Endothelial cell of umbilical vein (primary cell): ENCODE measurements at regions not wholly inside any gene's neighbourhood (a gene's known extent, or its start where the extent isn't known, plus 50 kb on each side); places are given as distances from the start of the nearest gene placed in this dataset.

Experiments used
- BruUV-seq: library from RNA; stranded (reverse); fragments of 400-500 nt; replicated peaks from 2 replicates; lab custom pipeline; 2021; lab: Mats Ljungman, UMichigan
- CTCF ChIA-PET: fragments of 300-600, 350-600 bp; sonication (Branson Sonifier 250); formaldehyde crosslinking; loops from one replicate; lab custom pipeline; 2021; ENCODE audit warnings: antibody characterized with exemption, inconsistent platforms; lab: Charles Lee
- POLR2A ChIA-PET: fragments of 300-600, 350-600 bp; sonication (Branson Sonifier 250); formaldehyde crosslinking; loops from one replicate; lab custom pipeline; 2021; ENCODE audit warnings: antibody characterized with exemption, inconsistent platforms; lab: Charles Lee
- DNase-seq: peaks from one replicate; pipeline ENCODE4 v3.0.0-alpha.2; 2011; ENCODE audit warnings: low read depth, low spot score
- FAIRE-seq: peaks from 2 replicates; lab custom pipeline; 2011; peaks lifted over from hg19 to GRCh38; lab: Jason Lieb, UNC
- H2AFZ ChIP-seq: 2 replicates; pipeline ENCODE4 v1.6.0; 2012; ENCODE audit warnings: low read depth, low read length, control low read depth, inconsistent platforms
- H3K27ac ChIP-seq: 2 replicates; pipeline ENCODE4 v1.5.1; 2011; ENCODE audit warnings: low read depth, mild to moderate bottlenecking, control low read depth, low read length, moderate library complexity; ENCODE audit not compliant: insufficient read depth
- H3K27me3 ChIP-seq, 2 experiments: 2 replicates each; pipeline versions ENCODE4 v1.6.0 to v1.6.1; 2011; ENCODE audit warnings: low read length in 2 of 2, mixed read lengths in 1 of 2; ENCODE audit not compliant: control insufficient read depth in 2 of 2, insufficient read depth in 2 of 2
- H3K36me3 ChIP-seq, 2 experiments: 2 replicates in 1 of 2; 3 replicates in 1 of 2; pipeline ENCODE4 v1.5.1; 2011; ENCODE audit warnings: low read length in 2 of 2, mild to moderate bottlenecking in 1 of 2, moderate library complexity in 1 of 2; ENCODE audit not compliant: control insufficient read depth in 2 of 2, insufficient read depth in 2 of 2; ENCODE audit errors: extremely low read depth in 1 of 2
- H3K4me1 ChIP-seq: 3 replicates; pipeline ENCODE4 v1.5.1; 2011; ENCODE audit warnings: mild to moderate bottlenecking, low read length; ENCODE audit not compliant: control insufficient read depth, insufficient read depth; ENCODE audit errors: extremely low read depth
- H3K4me2 ChIP-seq: 2 replicates; pipeline ENCODE4 v1.6.1; 2011; ENCODE audit warnings: low read length, control low read depth, mixed read lengths; ENCODE audit not compliant: insufficient read depth
- H3K4me3 ChIP-seq, 3 experiments: fragments of 200-600 bp in 1 of 3; sonication (generic), shearing (Covaris generic) in 1 of 3; replicated peaks in 1 of 3; 2 replicates each; pipeline ENCODE4 v1.5.1; 2011 to 2016; ENCODE audit warnings: control low read depth in 3 of 3, low read length in 3 of 3, mild to moderate bottlenecking in 2 of 3, inconsistent platforms in 1 of 3, low read depth in 1 of 3, moderate library complexity in 1 of 3; ENCODE audit not compliant: insufficient read depth in 1 of 3
- H3K79me2 ChIP-seq: 2 replicates; pipeline ENCODE4 v1.6.0; 2012; ENCODE audit warnings: low read length, inconsistent platforms; ENCODE audit not compliant: control insufficient read depth, insufficient read depth
- H3K9ac ChIP-seq: replicated peaks from 2 replicates; pipeline ENCODE3; 2011; ENCODE audit warnings: low read length, control low read depth; ENCODE audit not compliant: insufficient read depth; ENCODE audit errors: extremely low read depth
- H3K9me1 ChIP-seq: replicated peaks from 3 replicates; pipeline ENCODE4 v1.6.0; 2011; ENCODE audit warnings: mild to moderate bottlenecking, low read length; ENCODE audit not compliant: control insufficient read depth, insufficient read depth; ENCODE audit errors: extremely low read depth
- H3K9me3 ChIP-seq: replicated peaks from 2 replicates; pipeline ENCODE4 v1.5.1; 2012; ENCODE audit warnings: low read length, inconsistent platforms; ENCODE audit not compliant: control insufficient read depth, insufficient read depth
- H4K20me1 ChIP-seq: replicated peaks from 2 replicates; pipeline ENCODE3; 2011; ENCODE audit warnings: mild to moderate bottlenecking, low read length; ENCODE audit not compliant: control insufficient read depth, insufficient read depth; ENCODE audit errors: extremely low read depth
- CTCF ChIP-seq, 2 donors: IDR thresholded peaks; 1 replicate in 1 of 2; 2 replicates in 1 of 2; pipeline ENCODE4 v1.5.1; 2011; ENCODE audit warnings: low read length in 2 of 2, mild to moderate bottlenecking in 2 of 2, moderate library complexity in 2 of 2, control low read depth in 1 of 2, inconsistent platforms in 1 of 2, low read depth in 1 of 2; ENCODE audit not compliant: insufficient read depth in 1 of 2; ENCODE audit errors: extremely low read depth in 1 of 2
- EZH2 ChIP-seq: IDR thresholded peaks from 2 replicates; pipeline ENCODE4 v1.6.1; 2012; ENCODE audit warnings: borderline replicate concordance, low read depth, mild to moderate bottlenecking, moderate library complexity, low read length, inconsistent platforms; ENCODE audit not compliant: severe bottlenecking
- FOS ChIP-seq: IDR thresholded peaks from 2 replicates; pipeline ENCODE4 v1.6.1; 2011; ENCODE audit warnings: mild to moderate bottlenecking, low read length, moderate library complexity, borderline replicate concordance; ENCODE audit not compliant: insufficient read depth
- GATA2 ChIP-seq: IDR thresholded peaks from 2 replicates; pipeline ENCODE4 v1.7.0; 2011; ENCODE audit warnings: low read depth, mild to moderate bottlenecking, moderate library complexity, mixed read lengths, low read length; ENCODE audit not compliant: insufficient read length, insufficient read depth
- JUN ChIP-seq: IDR thresholded peaks from 2 replicates; pipeline ENCODE4 v1.6.1; 2011; ENCODE audit warnings: borderline replicate concordance, low read depth; ENCODE audit not compliant: insufficient read length, insufficient read depth
- MAX ChIP-seq: IDR thresholded peaks from 2 replicates; pipeline ENCODE4 v1.6.1; 2011; ENCODE audit not compliant: insufficient read depth, insufficient read length
- MYC ChIP-seq: IDR thresholded peaks from one replicate; pipeline ENCODE4 v1.6.1; 2011; ENCODE audit warnings: mild to moderate bottlenecking, low read depth, low read length
- POLR2A ChIP-seq: IDR thresholded peaks from 2 replicates; pipeline ENCODE4 v1.6.1; 2012; ENCODE audit warnings: low read depth, mild to moderate bottlenecking, control low read depth, low read length
- POLR2AphosphoS5 ChIP-seq: IDR thresholded peaks from 2 replicates; pipeline ENCODE4 v1.6.1; 2012; ENCODE audit warnings: low read depth, mild to moderate bottlenecking, control low read depth, low read length, moderate library complexity; ENCODE audit not compliant: insufficient read depth
- dilution Hi-C: fragments of 300-500 bp; cut with MboI; formaldehyde crosslinking; loops from one replicate; pipeline ENCODE4 v1.15.0; 2019; ENCODE audit warnings: low sequenced_read_pairs; ENCODE audit not compliant: extremely low pct_ligation_motif_present
- intact Hi-C: fragments of 100-400 bp; cut with micrococcal nuclease; formaldehyde crosslinking; loops from one replicate; pipeline ENCODE4 v1.10.0; 2022

GRCh38 chr21:41602531-41602930, 94.6 kb upstream of the TMPRSS2 start:
- DNase-seq (no peak), FAIRE-seq (no peak)
- Histone ChIP-seq H3K4me1 (no peaks in the 10 kb centered on the region), H3K27me3 (no peaks in the 10 kb centered on the region), H3K4me3 (no peak overlapping the region), H3K36me3 (no peaks in the 10 kb centered on the region), H2AFZ (no peak overlapping the region), H3K9me3 (no peaks in the 10 kb centered on the region), H3K4me2 (no peak overlapping the region), H3K79me2 (no peaks in the 10 kb centered on the region), H3K27ac (no peak overlapping the region), H3K9ac (no peak overlapping the region), H4K20me1 (no peaks in the 10 kb centered on the region), H3K9me1 (no peaks in the 10 kb centered on the region)
- ChIA-PET POLR2A (no interaction called here), CTCF (interaction anchor here (1.2 kb wide), 1 partner anchor 10 kb away, joined by 3 read pairs; no protein-coding TSS in a partner anchor)
- no peak for TF ChIP-seq FOS
- no peak for TF ChIP-seq MYC
- TF ChIP-seq POLR2A = no peak
- no peak for TF ChIP-seq EZH2
- no peak for TF ChIP-seq CTCF (IDR thresholded peaks at IDR 0.05; ENCODE audit: extremely low read depth in 1 of 2, insufficient read depth in 1 of 2, low read depth in 1 of 2, low read length in 2 of 2)
- no peak for TF ChIP-seq MAX
- TF ChIP-seq JUN = no peak
- no peak for TF ChIP-seq GATA2
- no peak for TF ChIP-seq POLR2AphosphoS5
- dilution Hi-C loops (no loop called here), intact Hi-C loops (no loop called here)
- BruUV-seq = no TSS peak
